Motor neuron (in vitro differentiated cells): ENCODE measurements at regions not wholly inside any gene's neighbourhood (a gene's known extent, or its start where the extent isn't known, plus 50 kb on each side); places are given as distances from the start of the nearest gene placed in this dataset.

ENCODE experiments used
- ATAC-seq, 8 experiments: fragments of 200-7000 bp; cut with Tn5 transposase; replicated peaks in 6 of 8; 2 replicates each; pipeline ENCODE4 v1.8.0; 2021; ENCODE audit warnings: mild to moderate bottlenecking in 8 of 8, moderate library complexity in 8 of 8
- H3K27ac ChIP-seq, 2 donors: fragments of 250-450 bp; sonication (Bioruptor Pico); 2 replicates each; pipeline ENCODE4 v1.9.0; 2021; ENCODE audit warnings: antibody characterized with exemption in 2 of 2, mild to moderate bottlenecking in 2 of 2, moderate library complexity in 1 of 2
- H3K4me1 ChIP-seq, 2 donors: fragments of 250-450 bp; sonication (Bioruptor Pico); replicated peaks in 1 of 2; 2 replicates each; pipeline ENCODE4 v1.6.1; 2021; ENCODE audit warnings: antibody characterized with exemption in 2 of 2, mild to moderate bottlenecking in 2 of 2, moderate library complexity in 1 of 2
- H3K4me3 ChIP-seq, 5 donors: fragments of 250-450 bp; sonication (Bioruptor Pico); 2 replicates each; pipeline ENCODE4 v1.9.0; 2021; ENCODE audit warnings: antibody characterized with exemption in 5 of 5, mild to moderate bottlenecking in 5 of 5, moderate library complexity in 4 of 5
- WGBS, 10 experiments: fragments of 450-650 bp; shearing (Covaris generic); methylation state at CpG; one replicate each; pipeline ENCODE4 v1.0.0; 2022; 5-methylcytosine and 5-hydroxymethylcytosine counted together
- in situ Hi-C, 9 experiments: fragments of 400-800 bp; cut with MboI; loops; one replicate each; pipeline ENCODE4 v1.15.0; 2021; ENCODE audit warnings: low sequenced_read_pairs in 9 of 9, low pct_unique_long_range_greater_than_20kb in 2 of 9; ENCODE audit not compliant: unreplicated experiment in 9 of 9

GRCh38 chr1:91141858-91142257, 120.0 kb upstream of the ZNF644 start:
- 14 to 60% (median 40%) methylated on average over 1 to 3 of the region's 3 CpGs; no CpG with 5 or more reads in 1 of the 10 experiments for WGBS, 10 experiments
- peak in 3 of 8 experiments; percentile 35 to 73 (median 37) for ATAC-seq
- Histone ChIP-seq H3K4me1 (no peaks in the 10 kb centered on the region), H3K27ac (no peak overlapping the region), H3K4me3 (no peak overlapping the region)
- in situ Hi-C loops, result no loop called here

DNA sequence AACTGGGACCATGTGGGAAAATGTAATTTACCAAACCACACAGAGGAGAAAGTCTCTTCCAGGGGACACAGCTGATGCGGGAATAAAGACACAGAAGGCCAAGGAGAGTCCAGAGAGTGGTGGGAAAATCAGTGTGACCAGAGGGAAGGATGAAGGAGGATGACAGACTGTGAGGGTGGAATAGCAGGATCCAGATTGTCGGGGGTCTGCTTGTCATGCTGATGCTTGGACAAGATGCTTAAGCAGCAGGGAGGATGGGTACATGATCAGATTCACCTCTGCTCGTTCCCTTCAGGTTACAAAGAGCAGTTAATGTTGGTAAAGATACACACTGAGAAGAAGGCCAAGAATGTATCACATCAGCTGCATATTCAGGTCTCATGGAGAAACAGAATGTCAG, 117.1 kb upstream of the ZNF644 start:
- Histone ChIP-seq H3K4me3 (no peak overlapping the region), H3K27ac (no peak overlapping the region), H3K4me1 (no peaks in the 10 kb centered on the region)
- 10 to 86% (median 50%) methylated on average over 1 to 3 of the region's 3 CpGs; no CpG with 5 or more reads in 1 of the 10 experiments for WGBS, 10 experiments
- no peak for ATAC-seq
- in situ Hi-C loops, result no loop called here

- Histone ChIP-seq H3K4me1 (no peaks in the 10 kb centered on the region), H3K27ac (no peak overlapping the region), H3K4me3 (no peak overlapping the region)
- 0 to 100% (median 60%) methylated on average over 1 of the region's 1 CpG; no CpG with 5 or more reads in 5 of the 10 experiments for WGBS, 10 experiments
- no peak for ATAC-seq
- in situ Hi-C loops, result no loop called here
Measured at GRCh38 chr1:91137173-91137852, 115.5 kb upstream of the ZNF644 start.

DNA sequence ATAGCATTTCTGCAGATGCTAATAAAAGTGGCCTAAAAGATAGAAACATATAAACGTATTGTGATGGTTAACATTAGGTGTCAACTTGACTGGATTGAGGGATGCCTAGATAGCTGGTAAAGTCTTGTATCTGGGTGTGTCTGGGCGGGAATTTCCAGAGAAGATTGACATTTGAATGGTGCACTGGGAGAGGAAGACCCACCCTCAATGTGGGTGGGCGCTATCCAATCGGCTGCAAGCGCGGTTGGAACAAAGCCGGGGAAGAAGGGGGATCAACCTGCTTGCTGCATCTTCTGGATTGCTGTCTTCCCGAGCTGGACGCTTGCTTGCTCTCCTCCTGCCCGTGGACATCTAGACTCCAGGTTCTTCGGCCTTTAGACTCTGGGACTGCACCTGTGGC, 114.0 kb upstream of the ZNF644 start:
- no peak overlapping the region for H3K27ac ChIP-seq
- H3K4me1 ChIP-seq, result no peaks in the 10 kb centered on the region
- H3K4me3 ChIP-seq, result no peak overlapping the region
- WGBS, 10 experiments, result 43 to 92% (median 89%) methylated on average over 1 to 11 of the region's 11 CpGs; no CpG with 5 or more reads in 1 of the 10 experiments
- no peak for ATAC-seq
- in situ Hi-C loops, result no loop called here

DNA sequence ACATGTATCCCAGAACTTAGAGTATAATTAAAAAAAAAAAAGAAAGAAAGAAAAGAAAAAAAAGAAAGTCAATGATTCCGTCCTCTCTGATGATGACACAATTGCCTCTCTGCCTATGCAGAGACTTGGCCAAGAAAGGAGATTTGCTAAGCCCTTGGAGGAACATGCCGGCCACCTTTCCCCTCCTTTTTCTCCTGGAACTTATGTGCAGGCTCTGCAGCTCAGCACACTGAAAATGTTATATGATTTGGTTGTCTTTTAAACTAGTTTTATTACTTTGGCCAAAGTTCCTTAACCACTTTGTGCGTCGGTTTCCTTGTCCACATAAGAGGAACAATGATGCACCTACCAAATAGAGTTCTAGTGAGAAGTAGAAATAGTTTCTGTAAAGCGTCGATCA, 111.4 kb upstream of the ZNF644 start:
- Histone ChIP-seq H3K4me3 (no peak overlapping the region), H3K4me1 (no peaks in the 10 kb centered on the region), H3K27ac (no peak overlapping the region)
- ATAC-seq, result no peak
- 31 to 100% (median 89%) methylated on average over 2 to 6 of the region's 6 CpGs; no CpG with 5 or more reads in 1 of the 10 experiments for WGBS, 10 experiments
- in situ Hi-C loops, result no loop called here

DNA sequence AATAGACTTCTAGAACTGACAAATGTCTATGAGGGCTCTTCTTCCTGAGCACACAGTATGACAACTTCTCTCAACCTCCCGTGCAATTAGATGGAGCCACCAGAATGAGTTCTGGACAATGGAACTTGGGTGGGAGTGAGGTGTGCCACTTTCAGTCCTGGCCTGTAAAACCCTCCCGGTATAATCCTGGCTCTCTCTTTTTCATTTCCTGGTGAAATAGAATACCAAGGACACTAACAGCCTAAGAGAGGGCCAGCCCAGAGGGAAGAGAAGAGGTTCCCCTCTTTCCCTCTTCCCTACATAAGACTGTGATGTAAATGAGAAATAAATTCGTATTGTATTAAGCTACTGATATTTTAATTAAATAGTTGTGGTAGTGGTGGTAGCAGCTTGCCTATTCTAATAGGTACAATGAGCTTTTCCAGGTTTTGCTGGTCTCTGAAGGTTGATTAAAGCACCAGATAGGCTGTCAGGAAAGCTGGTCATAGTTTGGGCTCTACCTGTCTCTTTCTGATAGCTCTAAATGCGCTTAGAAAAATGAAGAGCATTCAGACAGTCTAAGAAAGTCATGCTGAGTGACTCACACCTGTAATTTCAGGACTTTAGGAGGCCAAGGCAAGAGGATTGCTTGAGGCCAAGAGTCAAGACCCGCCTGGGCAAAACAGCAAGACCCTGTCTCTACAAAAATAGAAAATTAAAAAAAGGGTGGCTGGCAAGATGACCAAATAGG, 108.6 kb upstream of the ZNF644 start:
- WGBS, 10 experiments, result 26 to 87% (median 72%) methylated on average over 2 to 5 of the region's 5 CpGs; no CpG with 5 or more reads in 1 of the 10 experiments
- in situ Hi-C loops, result no loop called here
- no peaks in the 10 kb centered on the region for H3K4me1 ChIP-seq
- H3K27ac ChIP-seq, result no peak overlapping the region
- ATAC-seq, result no peak
- no peak overlapping the region for H3K4me3 ChIP-seq

- no peak for ATAC-seq
- Histone ChIP-seq H3K27ac (no peak overlapping the region), H3K4me1 (no peaks in the 10 kb centered on the region), H3K4me3 (no peak overlapping the region)
- in situ Hi-C loops, result no loop called here
- 25 to 100% (median 82%) methylated on average over 1 to 3 of the region's 3 CpGs; no CpG with 5 or more reads in 1 of the 10 experiments for WGBS, 10 experiments
Measured at GRCh38 chr1:91129458-91129857, 107.6 kb upstream of the ZNF644 start.

DNA sequence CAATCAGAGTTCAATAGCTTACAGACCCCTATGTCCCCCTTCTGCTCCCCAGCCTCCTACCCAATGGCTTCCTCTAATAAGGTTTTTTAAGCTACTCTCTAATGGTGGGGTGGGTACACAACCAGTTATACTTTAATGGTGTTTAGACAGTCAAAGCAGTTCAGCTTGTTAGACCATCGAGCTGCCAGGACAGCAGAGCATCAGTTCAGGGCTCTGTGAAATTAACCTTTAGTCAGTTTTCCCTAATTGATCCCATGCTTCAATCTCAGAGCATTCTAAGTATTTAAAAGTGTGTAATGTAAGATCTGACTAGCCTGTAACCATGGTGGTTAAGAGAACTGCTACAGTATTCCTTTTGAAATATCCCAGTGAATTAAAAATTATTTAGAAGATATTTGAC, 107.2 kb upstream of the ZNF644 start:
- Histone ChIP-seq H3K4me3 (no peak overlapping the region), H3K27ac (no peak overlapping the region), H3K4me1 (no peaks in the 10 kb centered on the region)
- ATAC-seq, result no peak
- in situ Hi-C loops, result no loop called here
- 10 to 83% (median 52%) methylated on average over 1 of the region's 1 CpG; no CpG with 5 or more reads in 2 of the 10 experiments for WGBS, 10 experiments

GRCh38 chr1:91124989-91125417, 103.2 kb upstream of the ZNF644 start:
- H3K4me3 ChIP-seq, result no peak overlapping the region
- 4 to 92% (median 50%) methylated on average over 1 to 3 of the region's 3 CpGs; no CpG with 5 or more reads in 3 of the 10 experiments for WGBS, 10 experiments
- in situ Hi-C loops, result no loop called here
- peak in 3 of 8 experiments; percentile 39 to 74 (median 69) for ATAC-seq
- H3K27ac ChIP-seq, result no peak overlapping the region
- no peaks in the 10 kb centered on the region for H3K4me1 ChIP-seq

DNA sequence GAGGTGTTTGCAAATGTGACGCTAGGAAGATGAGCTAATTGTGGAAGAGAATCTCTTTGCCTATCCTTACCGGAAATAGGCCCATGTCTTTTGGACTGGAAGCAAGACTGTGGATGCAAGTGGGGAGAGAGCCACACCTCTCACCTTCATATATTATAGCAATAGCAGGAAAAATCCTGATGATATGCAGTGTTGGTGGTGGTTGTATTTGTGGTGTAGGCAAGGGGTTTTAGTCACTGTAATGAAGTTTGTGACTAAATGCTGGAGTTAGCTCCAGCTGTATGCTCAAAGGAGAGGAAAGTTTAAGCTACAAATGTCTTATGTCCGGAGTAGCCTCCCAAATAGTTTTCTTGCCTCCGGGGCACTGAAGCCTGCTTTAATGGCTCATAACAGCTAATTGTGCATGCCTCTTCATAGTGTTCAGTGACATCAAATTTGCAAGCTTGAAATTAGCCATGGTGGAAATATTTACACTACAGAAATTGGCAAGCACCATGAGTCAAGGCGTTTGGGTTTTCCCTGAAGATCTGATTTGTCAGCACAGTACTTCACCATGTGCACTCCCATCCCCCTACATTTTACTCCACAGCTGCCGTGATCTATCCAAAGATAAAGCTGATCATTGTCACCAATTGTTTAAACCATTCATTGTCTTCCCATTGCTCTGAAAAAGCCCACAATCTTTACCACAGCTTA, 102.6 kb upstream of the ZNF644 start:
- Histone ChIP-seq H3K4me3 (no peak overlapping the region), H3K4me1 (no peaks in the 10 kb centered on the region), H3K27ac (no peak overlapping the region)
- WGBS, 10 experiments, result 23 to 98% (median 77%) methylated on average over 1 to 6 of the region's 6 CpGs
- no peak for ATAC-seq
- in situ Hi-C loops, result no loop called here

DNA sequence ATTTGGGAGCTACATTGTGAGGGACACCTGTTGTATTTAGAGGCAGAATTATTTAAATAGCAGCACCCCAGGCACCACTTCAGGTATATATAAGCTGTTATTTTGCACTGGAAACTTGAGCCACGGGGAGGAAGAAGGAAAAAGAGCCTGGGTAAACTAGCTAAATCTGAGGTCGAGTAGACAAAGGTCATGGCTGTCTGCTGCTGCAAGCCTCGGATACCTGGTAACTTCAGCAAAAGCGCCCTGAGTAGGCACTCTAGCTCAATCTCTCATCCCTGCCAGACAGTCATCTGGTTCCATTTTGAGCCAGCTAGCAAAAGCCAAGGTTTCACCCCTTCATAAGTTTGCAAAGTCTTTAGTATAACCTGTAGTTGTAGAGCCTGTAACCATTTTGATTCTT, 101.9 kb upstream of the ZNF644 start:
- no peak overlapping the region for H3K27ac ChIP-seq
- H3K4me3 ChIP-seq, result no peak overlapping the region
- no peaks in the 10 kb centered on the region for H3K4me1 ChIP-seq
- no peak for ATAC-seq
- WGBS, 10 experiments, result 17 to 80% (median 59%) methylated on average over 1 to 4 of the region's 4 CpGs
- in situ Hi-C loops, result no loop called here

DNA sequence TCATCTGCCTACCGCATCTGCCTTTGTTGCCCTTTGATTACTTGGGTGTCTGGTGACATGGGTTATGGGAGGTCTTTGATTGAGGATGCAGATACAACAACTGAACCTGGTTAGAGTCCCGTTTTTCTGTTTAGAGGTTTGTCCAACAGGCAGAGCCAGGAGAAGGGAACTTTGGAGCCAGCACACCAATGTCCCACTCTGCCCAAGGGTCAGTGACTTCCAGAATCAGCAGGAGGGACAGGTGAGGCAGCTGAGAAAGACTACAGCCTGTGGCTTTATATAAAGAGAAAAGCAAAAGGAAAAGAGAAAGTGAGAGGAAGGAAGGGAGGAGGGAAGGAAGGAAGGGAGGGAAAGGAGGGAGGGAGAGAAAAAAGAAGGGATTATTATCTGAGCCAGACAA, 101.5 kb upstream of the ZNF644 start:
- Histone ChIP-seq H3K4me3 (no peak overlapping the region), H3K27ac (no peak overlapping the region), H3K4me1 (no peaks in the 10 kb centered on the region)
- ATAC-seq, result no peak
- 0 to 60% (median 18%) methylated on average over 1 to 2 of the region's 2 CpGs; no CpG with 5 or more reads in 2 of the 10 experiments for WGBS, 10 experiments
- in situ Hi-C loops, result no loop called here

GRCh38 chr1:91122106-91122717, 100.4 kb upstream of the ZNF644 start:
- in situ Hi-C loops, result no loop called here

More at GRCh38 chr1:91122106-91122717, 100.4 kb upstream of the ZNF644 start:
- Histone ChIP-seq H3K4me3 (no peak overlapping the region), H3K4me1 (no peaks in the 10 kb centered on the region), H3K27ac (no peak overlapping the region)
- ATAC-seq, result no peak
- WGBS, 10 experiments, result 17 to 96% (median 67%) methylated on average over 1 to 2 of the region's 2 CpGs; no CpG with 5 or more reads in 2 of the 10 experiments
